GM21423 (cell line): ENCODE measurements at regions not wholly inside any gene's neighbourhood (a gene's known extent, or its start where the extent isn't known, plus 50 kb on each side); places are given as distances from the start of the nearest gene placed in this dataset.
A peak's percentile ranks its signal among the peaks of the same experiment; 100 is the strongest.

Source experiments
- ATAC-seq: cut with Tn5 transposase; IDR thresholded peaks from one replicate; pipeline ENCODE4 v1.9.1; 2021; ENCODE audit warnings: mild to moderate bottlenecking, moderate library complexity; ENCODE audit not compliant: unreplicated experiment

DNA sequence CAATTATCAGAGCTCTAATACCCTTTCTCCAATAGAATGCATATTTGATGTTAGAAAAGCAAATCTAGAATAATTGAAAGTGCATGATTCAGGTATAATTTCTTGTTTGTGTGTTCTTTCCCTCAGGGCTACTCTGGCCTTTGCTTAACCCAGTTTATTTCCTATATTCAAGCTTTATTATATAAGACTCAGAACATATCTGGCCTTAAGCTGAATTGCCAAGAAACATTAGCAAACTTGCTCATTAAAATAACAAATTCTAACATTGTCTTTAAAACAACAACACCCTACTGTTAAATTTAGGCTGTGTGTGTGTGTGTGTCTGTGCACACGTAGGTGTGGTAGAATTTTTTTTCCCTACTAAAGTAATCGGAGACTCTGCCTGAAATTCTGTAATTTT lies 426.5 kb downstream of the UTRN start:
- ATAC-seq, result no peak

DNA sequence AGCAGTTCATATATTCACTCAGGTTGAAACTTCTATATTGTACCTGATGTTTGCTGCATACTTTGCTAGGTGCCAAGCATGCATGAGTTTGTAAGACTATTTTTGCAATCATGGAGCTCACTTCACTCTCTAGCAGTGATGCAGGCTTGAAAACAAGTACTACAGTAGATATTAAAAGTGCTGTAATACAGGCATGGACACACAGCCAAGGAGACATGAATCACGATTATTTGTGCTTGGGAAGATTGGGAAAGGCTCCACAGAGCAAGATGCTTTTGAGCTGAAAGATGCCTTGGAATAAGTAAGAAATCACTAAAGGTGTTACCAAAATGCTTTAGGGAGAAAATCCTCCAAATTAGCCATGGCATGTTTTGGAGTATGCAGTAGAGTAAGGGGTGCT lies 427.4 kb downstream of the UTRN start:
- ATAC-seq, result no peak

DNA sequence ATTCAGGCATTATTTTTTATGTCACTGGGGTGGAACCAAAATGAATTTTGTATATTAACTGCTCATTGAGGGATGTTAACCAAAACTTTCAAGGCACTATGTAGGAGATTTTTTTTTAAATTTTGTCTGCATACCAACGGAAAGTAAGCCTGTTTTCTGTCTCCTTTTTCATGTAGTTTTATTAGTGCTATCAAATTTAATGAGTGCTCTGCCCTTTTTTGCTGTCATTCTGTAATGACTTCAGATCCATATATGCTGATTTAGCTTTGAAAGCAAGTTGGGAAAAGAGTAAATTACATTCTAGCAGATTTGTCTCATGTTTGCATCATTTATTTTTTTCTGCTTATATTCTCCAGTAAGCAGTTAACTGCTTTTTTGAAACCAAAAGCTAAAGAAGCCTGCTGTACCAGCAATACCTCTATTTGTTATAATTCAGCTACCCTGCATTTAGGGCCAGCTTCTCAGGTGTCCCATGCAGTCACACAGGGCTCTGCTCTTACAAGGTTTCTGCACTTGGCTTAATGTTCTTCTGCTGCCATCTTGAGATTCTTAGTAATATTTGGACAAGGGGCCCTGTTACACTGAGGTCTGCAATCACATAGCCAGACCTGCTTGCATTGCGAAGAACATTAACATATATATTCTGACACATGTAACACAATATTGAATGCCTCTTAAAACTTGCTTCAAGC lies 429.0 kb downstream of the UTRN start:
- no peak for ATAC-seq

DNA sequence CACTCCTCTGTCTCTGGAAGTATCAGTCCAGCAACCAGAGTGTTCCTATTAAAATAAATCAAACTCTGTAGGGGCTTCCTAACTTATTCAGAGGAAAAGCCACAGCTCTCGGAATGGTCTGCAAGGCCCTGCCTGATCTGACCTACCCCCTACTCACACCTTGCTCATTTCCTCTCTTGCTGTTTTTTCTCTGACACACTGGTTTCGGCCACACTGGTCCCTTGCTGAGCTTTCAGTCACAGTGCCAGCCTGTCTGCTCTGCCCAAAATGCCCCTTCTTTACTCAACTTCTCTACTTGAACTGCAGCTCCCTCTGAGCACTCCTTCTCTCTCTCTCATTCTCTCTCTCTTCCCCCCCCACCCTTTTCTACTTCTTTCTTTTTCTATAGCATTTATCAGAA lies 430.2 kb downstream of the UTRN start:
- ATAC-seq, result no peak

DNA sequence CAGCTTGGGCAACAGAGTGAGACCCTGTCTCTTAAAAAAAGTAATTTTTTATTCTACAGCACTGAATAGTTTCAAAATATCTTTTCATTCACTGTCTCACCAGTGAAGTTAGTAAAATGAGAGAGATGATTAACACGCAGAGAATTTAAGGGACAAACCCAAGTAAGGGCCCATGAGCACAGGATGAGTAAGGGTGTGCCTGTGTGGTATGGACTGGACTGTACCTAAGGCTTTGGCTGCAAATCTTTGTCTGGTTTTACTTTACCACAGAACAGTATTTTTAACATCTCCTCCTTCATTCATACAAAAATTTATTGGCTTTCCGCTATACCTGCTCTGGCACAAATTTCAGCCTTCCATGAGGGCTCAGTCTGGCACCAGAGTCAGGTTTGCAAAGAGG lies 433.3 kb downstream of the UTRN start:
- ATAC-seq, result no peak

DNA sequence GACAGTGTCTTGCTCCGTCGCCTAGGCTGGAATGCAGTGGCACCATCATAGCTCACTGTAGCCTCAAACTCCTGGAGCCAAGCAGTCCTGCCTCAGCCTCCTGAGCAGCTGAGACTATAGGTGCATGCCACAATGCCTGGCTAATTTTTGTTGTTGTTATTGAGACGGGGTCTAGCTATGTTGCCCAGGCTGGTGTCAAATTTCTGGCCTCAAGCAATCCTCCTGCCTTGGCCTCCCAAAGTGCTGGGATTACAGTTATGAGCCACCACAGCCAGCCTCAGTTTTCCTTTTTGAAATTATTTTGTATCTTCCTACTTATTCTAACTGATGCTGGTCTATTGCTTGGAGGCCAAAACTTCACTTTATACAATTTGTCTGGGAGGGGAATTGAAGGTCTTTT lies 436.1 kb downstream of the UTRN start:
- ATAC-seq, result no peak

DNA sequence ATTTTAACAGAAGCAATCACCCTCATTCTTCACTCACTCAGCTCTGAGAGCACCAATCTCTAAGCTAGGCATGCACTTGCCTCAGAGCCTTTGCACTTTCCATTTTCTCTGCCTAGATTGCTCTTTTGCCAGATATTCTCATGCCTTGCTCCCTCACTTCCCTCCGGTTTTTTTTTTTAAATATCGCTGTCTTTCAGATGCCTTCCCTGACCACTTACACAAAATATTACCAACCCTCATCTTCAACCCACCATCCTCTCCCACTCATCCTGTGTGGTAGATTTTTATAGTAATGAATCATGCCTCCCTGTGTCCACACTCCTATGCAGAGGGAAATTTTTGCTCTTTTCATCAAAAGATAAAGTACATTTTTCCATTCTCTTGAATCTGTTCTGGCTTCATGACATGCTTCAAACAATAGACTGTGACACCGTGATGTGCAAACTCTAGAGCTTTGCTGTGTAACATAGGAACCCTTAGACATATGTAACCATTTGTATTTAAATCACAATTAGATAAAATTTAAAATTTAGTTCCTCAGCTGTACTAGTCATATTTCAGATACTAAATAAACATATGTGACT lies 437.1 kb downstream of the UTRN start:
- no peak for ATAC-seq

DNA sequence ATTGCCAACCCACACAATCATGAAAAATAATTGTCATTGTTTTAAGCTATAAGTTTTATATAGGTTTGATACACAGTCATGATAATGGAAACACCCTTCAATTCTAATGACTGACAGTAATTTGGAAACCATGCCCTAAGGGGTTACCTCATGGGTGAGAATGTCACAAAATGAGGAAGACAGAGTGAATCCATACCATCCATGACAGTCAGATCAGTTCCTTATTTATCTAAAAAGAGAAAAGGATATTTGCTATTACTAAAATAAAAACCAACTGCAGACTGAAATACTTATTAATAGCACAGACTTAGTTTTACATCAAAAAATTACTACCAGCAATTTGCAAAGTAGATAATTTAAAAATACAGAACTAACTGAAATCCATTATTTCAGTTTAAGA lies 437.8 kb downstream of the UTRN start:
- ATAC-seq, result no peak

DNA sequence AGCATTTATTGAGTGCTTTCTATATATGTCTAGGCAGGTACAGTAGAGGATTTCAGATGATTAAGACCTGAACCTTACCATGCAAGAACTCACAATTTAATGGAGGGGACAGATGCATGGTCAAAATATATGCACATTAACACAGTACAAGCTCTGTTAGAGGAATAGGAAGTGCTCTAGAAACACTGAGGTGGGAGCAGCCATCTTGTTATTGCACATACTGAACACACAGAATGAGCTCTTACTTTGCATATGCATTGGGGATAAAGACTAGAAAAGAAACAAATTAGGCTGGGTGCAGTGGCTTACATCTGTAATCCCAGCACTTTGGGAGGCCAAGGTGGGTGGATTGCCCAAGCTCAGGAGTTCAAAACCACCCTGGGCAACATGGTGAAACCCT lies 438.3 kb downstream of the UTRN start:
- no peak for ATAC-seq

DNA sequence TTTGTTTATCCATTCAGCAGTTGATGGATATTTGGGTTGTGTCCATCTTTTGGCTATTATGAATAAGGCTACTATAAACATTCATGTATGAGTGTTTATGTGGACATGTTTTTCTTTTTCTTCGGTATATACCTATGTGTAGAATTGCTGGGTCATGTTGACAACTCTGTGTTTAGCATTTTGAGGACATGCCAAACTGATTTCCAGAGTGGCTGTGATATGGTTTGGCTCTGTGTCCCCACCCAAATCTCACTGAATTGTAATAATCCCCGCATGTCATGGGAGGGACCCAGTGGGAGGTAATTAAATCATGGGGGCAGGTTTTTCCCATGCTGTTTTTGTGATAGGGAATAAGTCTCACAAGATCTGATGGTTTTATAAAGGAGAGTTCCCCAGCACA lies 439.7 kb downstream of the UTRN start:
- ATAC-seq, result no peak

DNA sequence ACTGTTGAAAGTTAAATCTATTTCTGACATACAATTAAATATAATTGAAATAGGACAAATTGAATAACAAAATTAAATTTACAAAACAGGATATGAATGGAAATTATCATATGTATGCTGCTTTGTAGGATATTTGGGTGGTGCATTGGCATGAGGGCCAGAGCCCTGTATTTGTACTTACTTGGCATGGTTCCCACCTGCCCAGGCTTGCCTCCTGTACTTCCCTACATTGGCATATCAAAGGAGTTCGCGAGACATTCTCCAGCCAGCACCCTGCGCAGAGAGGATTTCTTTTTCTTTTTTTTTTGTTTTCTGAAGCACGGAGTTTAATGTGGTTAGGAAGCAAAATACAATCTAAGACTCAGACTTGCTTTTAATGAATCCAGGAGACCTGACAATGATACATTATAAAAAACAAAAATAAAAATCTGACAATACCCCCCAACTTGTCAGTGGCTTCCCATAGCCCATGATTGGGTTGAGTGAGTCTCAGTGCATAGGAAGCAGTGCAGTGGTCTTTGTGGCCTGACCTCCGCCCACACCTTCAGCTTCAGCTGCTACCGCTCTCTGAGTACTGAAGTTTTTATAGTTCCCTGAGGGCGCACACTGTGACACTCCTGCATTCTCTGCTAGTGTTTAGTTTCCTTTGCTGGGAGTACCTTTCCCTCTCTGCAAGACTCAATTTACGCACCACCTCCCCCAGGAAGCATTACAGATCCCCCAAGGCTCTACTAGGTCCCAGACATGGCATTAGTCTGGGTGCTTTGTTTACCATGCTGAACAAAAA lies 440.8 kb downstream of the UTRN start:
- peak; percentile 79 for ATAC-seq

DNA sequence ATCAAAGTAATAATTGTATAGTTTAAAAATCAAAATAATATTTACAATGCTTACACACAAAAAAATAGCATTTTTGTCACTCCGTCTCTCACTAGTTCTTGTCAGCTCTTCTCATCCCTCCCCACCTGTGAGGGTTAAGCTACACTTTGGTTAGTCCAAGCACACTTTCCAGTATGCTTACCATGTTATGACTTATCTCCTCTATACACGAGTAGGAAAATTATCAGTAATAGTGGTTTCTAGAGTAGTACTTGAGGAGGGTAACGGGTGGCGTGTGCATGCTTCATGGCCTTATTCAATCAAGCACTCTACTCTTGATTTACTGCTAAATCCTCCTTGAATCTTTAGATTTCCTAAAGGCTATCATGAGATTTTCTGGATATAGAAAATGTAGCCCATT lies 443.7 kb downstream of the UTRN start:
- no peak for ATAC-seq

DNA sequence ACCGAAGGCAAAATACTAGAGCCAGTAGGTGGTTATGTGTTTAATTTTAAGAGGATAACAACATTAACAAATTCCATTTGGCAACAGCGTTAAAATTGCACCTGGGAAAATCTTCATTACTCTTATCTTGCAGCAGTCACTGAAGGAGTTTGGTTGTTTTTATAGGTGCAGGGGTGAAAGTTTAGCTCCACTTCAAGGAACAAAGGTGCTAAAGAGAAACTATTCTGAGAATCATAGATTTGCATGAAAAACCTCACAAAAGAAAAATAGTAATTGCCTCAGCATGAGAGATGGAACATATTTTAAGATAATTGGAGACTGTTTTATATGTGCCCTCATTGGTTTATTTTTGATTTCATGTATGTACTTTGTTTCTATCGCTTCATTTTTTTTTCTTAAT lies 444.4 kb downstream of the UTRN start:
- ATAC-seq, result peak; percentile 55

DNA sequence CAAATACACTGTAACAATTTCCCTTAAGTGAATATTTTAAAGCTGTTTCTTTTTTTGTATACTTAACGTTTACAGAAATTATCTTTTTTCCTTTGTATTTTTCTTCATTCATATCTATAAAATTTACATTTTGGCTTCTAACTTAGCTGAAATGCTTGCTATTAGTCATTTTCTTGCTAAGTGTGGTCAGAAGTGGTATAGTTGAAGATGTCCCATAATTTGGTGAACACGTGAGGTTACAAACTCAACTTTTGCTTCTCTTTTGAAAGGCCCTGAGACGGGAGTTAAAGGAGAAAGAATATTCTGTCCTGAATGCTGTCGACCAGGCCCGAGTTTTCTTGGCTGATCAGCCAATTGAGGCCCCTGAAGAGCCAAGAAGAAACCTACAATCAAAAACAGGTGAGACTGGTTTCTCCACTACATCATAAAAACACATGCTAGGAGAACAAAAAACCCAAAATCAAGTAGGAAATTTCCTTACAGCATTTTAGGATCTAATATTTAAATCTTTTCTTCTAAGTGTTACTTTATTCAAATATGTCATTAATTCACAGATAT lies 445.0 kb downstream of the UTRN start:
- ATAC-seq, result no peak

DNA sequence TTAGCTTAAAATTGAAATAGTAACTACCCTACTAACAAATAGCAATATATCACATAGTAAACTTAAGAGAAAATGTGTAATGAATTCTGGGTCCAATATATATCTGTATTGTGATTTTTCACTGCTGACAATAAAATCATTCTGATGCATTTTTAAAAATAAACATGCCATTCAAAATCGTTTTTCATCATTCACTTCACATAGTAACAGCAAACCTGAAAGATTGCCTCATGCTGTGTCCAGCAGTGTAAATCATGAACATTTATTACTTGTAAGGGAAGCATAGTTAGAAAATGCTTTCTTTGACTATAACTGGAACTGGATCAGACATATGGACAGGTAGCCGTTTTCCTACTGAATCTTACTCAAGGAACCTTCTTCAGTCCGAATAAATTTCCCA lies 446.1 kb downstream of the UTRN start:
- ATAC-seq, result no peak

DNA sequence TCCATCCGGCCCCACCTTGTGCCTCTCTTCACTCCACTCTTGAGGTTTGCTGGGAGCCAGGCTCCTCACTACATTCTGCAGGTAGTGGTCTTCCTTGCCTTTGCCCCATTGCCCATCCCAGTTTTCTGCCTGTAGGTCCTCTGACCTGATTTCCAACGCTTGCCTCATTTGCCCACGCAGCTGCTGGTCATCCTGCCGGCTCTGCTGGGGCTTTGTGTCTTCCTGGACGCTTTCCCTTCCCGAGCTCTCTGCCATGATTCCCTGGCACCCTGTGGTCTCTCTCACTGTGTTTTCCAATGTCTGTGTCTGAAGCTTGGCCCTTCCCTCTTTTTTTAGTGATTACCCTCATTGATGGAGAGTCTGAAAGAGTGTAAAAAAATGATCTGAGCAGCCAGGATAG lies 451.6 kb downstream of the UTRN start:
- ATAC-seq, result no peak

DNA sequence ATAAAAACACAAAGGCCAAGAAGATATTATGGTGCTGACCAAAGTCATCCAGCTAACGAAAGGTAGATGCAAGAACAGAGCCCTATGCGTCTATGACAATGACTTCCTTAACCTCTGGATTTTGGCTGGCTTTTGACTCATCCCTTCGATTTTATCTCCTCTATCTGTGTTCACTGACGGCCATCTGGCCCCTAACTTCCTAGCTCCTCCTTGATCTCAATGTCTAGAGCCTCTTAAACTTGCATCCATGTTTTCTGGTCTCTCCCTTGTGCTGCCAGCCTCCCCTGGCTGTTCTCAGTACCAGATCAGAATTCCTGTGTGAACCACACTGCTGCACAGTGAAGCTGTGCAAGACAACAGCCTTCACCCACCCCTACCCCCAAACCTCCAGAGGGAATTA lies 452.9 kb downstream of the UTRN start:
- ATAC-seq, result no peak

DNA sequence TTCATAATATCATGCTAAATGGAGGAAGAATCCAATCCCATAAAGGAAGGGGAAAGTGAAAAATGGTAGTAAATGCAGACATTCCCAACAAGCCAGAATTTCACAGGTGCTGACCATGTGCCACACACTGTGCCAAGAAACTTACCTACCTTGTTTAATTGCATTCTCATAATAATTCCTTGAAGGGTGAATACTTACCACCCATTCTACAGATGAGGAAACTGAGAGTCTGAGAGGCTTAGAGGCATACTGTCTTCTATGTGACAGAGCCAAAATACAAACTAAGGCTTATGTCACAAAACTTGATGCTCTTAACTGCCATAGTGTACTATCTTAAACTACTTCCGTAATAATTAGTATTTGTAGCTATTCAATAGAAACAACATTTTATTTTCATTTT lies 454.7 kb downstream of the UTRN start:
- ATAC-seq, result no peak

DNA sequence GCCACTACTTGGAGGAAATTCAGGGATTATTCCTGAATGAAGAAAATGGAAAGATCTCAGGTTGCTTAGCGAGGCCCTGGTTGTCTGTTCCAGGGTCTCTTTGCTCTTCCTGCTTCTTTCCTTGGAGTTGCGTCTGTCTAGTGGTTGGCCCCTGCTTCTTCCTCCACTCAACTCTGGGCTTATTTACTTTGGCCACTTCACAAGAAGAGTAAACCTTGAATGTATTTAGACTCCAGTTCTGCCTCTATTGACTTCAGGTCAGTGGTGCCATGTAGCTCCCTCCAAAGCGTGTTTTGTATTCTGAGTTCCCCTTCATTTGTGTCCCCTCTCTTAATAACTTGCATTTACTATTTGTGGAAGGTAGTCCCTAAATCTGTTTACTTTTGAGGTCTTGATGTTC lies 456.5 kb downstream of the UTRN start:
- no peak for ATAC-seq

DNA sequence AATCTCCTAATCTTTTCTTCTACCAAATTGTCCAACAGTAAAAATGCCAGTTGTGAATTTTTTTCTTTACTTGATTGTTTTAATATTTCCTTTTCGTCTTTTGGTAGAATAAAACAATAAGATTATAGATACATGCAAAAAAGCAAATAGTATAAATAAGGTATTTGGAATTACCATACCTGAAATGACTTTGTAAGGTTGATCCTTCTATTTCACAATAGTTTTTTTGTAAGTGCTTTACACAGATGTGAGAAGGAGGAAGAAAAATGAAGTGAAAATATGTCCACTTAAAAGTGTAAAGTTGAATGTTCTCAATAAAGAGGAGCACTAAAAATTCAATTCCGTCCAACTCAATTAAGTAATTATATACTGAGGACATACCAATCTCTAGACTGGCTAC lies 457.6 kb downstream of the UTRN start:
- ATAC-seq, result no peak

DNA sequence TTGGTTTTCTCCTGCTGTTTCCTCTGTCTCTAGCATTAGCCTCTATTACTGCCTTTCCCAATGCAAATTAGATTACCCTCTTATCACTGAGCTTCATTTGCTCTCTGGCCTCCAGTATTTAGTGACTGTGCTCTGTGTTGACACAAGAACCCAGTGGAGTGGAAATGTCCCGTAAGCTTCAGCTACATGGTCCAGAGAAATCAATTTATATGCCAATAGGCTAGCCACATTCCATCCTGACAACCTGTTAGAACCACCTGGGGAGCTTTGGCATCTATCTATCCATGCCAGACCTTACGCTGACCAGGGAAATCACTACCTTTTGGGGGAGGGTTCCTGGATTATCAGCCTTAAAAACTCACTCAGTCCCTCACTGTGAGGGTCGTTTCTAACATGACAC lies 459.6 kb downstream of the UTRN start:
- ATAC-seq, result no peak

DNA sequence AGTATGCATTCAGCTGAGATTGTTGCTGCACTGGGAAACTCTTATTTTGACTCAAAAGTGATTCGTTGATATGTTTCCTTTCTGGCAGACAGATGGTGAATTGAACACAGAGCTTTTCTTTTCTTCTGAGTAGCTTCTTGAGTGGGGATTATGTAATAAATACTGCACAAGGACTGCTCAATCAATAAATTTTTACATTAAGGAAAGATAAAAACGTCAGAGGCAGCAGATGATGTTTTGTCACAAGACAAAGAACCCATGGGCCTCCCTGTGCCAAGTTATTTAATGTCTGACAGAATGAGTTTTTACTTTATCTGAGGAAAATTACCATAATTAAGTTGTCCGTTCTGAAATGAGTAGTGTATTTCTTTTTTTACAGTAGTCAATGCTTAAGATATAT lies 460.3 kb downstream of the UTRN start:
- ATAC-seq, result no peak
